ENCODE measurements at regions not wholly inside any gene's neighbourhood (a gene's known extent, or its start where the extent isn't known, plus 50 kb on each side); places are given as distances from the start of the nearest gene placed in this dataset.

GRCh38 chr3:184635126-184635525 lies 73.5 kb downstream of the EPHB3 start:
- POLR2A ChIA-PET, result no interaction called here
- CTCF ChIA-PET, result interaction anchor here (0.8 kb wide), 1 partner anchor 31 kb away, joined by 3 read pairs; no protein-coding TSS in a partner anchor
- DNase-seq (ENCODE audit: extremely low spot score), result no peak
- TF ChIP-seq, protein P1, sequence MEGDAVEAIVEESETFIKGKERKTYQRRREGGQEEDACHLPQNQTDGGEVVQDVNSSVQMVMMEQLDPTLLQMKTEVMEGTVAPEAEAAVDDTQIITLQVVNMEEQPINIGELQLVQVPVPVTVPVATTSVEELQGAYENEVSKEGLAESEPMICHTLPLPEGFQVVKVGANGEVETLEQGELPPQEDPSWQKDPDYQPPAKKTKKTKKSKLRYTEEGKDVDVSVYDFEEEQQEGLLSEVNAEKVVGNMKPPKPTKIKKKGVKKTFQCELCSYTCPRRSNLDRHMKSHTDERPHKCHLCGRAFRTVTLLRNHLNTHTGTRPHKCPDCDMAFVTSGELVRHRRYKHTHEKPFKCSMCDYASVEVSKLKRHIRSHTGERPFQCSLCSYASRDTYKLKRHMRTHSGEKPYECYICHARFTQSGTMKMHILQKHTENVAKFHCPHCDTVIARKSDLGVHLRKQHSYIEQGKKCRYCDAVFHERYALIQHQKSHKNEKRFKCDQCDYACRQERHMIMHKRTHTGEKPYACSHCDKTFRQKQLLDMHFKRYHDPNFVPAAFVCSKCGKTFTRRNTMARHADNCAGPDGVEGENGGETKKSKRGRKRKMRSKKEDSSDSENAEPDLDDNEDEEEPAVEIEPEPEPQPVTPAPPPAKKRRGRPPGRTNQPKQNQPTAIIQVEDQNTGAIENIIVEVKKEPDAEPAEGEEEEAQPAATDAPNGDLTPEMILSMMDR (IDR thresholded peaks at IDR 0.05; ENCODE audit: control extremely low read depth, extremely low read depth, low read depth, missing control alignments), result no peak

- DNase-seq (ENCODE audit: extremely low spot score), result no peak
- ChIA-PET CTCF (no interaction called here), POLR2A (no interaction called here)
- TF ChIP-seq, protein P1 (IDR thresholded peaks at IDR 0.05; ENCODE audit: control extremely low read depth, extremely low read depth, low read depth, missing control alignments), result no peak
Observed at GRCh38 chr3:184633237-184633579, 71.6 kb downstream of the EPHB3 start.

DNA sequence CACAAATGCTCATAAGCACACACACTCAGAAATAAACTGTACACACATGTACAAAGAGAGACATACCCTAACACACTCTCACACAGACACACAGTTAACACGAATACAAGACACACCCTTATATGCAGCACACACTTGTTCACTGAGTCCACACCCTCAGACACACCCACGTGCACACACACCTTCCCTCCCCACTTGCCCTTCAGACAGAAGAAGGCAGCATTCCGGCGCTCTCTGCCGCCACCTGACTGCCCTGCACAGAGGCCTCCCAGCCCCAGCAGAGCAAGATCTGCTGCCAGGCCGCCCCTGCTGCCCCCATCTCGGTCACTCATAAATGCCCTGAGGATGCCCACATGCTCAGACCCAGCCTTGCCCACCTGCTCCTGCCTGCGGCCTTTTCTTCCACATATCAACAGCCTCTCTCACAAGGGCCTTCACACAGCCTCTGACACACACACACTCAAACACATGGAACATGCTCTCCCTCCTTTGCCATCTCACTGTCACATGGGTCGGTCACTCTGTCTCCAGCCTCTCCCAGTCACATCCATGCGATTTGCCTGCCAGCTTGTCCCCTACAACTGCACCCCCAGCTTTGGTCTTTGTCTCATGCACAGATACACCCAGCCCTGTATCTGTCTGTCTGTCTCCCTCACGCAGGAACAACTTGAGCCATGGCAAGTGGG lies 71.1 kb downstream of the EPHB3 start:
- ChIA-PET CTCF (no interaction called here), POLR2A (no interaction called here)
- TF ChIP-seq, protein P1 (IDR thresholded peaks at IDR 0.05; ENCODE audit: control extremely low read depth, extremely low read depth, low read depth, missing control alignments), result no peak
- no peak for DNase-seq (ENCODE audit: extremely low spot score)
